IMR-90 (cell line): ENCODE measurements at regions not wholly inside any gene's neighbourhood (a gene's known extent, or its start where the extent isn't known, plus 50 kb on each side); places are given as distances from the start of the nearest gene placed in this dataset.

Source experiments
- ATAC-seq: fragments of 200-7000 bp; cut with Tn5 transposase; 2 replicates; pipeline ENCODE4 v1.9.1; 2020; ENCODE audit warnings: low read depth, mild to moderate bottlenecking, moderate library complexity
- BruUV-seq: library from RNA; stranded (reverse); fragments of 400-500 nt; replicated peaks from 2 replicates; lab custom pipeline; 2021; lab: Mats Ljungman, UMichigan
- CTCF ChIA-PET: fragments of 300-600 bp; formaldehyde crosslinking; extraction: SDS; loops from one replicate; lab custom pipeline; 2021; ENCODE audit warnings: antibody characterized with exemption; lab: Yijun Ruan, JAX
- POLR2A ChIA-PET: fragments of 300-600 bp; sonication (Branson Sonifier 250); formaldehyde crosslinking; loops from one replicate; lab custom pipeline; 2022; ENCODE audit warnings: antibody characterized with exemption; ENCODE audit not compliant: unreplicated experiment; lab: Charles Lee
- DNase-seq: peaks from one replicate; pipeline ENCODE4 v3.0.0; 2013
- H2AFZ ChIP-seq: replicated peaks from 2 replicates; pipeline ENCODE3; 2013; ENCODE audit warnings: low read length, mild to moderate bottlenecking; ENCODE audit not compliant: poor library complexity
- H2AK5ac ChIP-seq: 2 replicates; pipeline ENCODE4 v1.6.1; 2013; ENCODE audit warnings: low read depth, low read length, inconsistent platforms
- H2AK9ac ChIP-seq: replicated peaks from 2 replicates; pipeline ENCODE3; 2013; ENCODE audit warnings: mild to moderate bottlenecking, low read depth, low read length, moderate library complexity; ENCODE audit not compliant: poor library complexity
- H2BK120ac ChIP-seq: 2 replicates; pipeline ENCODE4 v1.6.1; 2013; ENCODE audit warnings: low read depth, low read length, inconsistent platforms
- H2BK15ac ChIP-seq: 3 replicates; pipeline ENCODE4 v1.6.1; 2013; ENCODE audit warnings: low read depth, low read length, inconsistent platforms
- H2BK20ac ChIP-seq: 2 replicates; pipeline ENCODE4 v1.6.1; 2013; ENCODE audit warnings: low read depth, mild to moderate bottlenecking, inconsistent platforms, low read length, moderate library complexity
- H2BK5ac ChIP-seq: 2 replicates; pipeline ENCODE4 v1.6.1; 2013; ENCODE audit warnings: mild to moderate bottlenecking, low read depth, low read length, inconsistent platforms; ENCODE audit not compliant: poor library complexity, severe bottlenecking
- H3K14ac ChIP-seq: replicated peaks from 2 replicates; pipeline ENCODE4 v1.6.1; 2013; ENCODE audit warnings: low read depth, low read length, inconsistent platforms
- H3K18ac ChIP-seq: 2 replicates; pipeline ENCODE4 v1.6.1; 2013; ENCODE audit warnings: low read depth, low read length, control low read depth
- H3K23ac ChIP-seq: 2 replicates; pipeline ENCODE4 v1.6.1; 2013; ENCODE audit warnings: low read depth, low read length, inconsistent platforms
- H3K27ac ChIP-seq: 2 replicates; pipeline ENCODE4 v1.5.1; 2013; ENCODE audit warnings: mild to moderate bottlenecking, control low read depth, low read length; ENCODE audit not compliant: insufficient read depth
- H3K27me3 ChIP-seq: 2 replicates; pipeline ENCODE4 v1.6.1; 2013; ENCODE audit warnings: low read length; ENCODE audit not compliant: control insufficient read depth, insufficient read depth
- H3K36me3 ChIP-seq: 2 replicates; pipeline ENCODE4 v1.6.1; 2013; ENCODE audit warnings: low read length, mixed read lengths; ENCODE audit not compliant: control insufficient read depth, insufficient read depth
- H3K4ac ChIP-seq: 2 replicates; pipeline ENCODE4 v1.6.1; 2013; ENCODE audit warnings: low read depth, low read length, inconsistent platforms
- H3K4me1 ChIP-seq: 2 replicates; pipeline ENCODE4 v1.6.1; 2013; ENCODE audit warnings: low read length, mixed read lengths; ENCODE audit not compliant: control insufficient read depth, insufficient read depth
- H3K4me2 ChIP-seq: 2 replicates; pipeline ENCODE4 v1.6.1; 2013; ENCODE audit warnings: low read depth, mild to moderate bottlenecking, control low read depth, low read length, moderate library complexity
- H3K4me3 ChIP-seq: 2 replicates; pipeline ENCODE4 v1.5.1; 2013; ENCODE audit warnings: low read depth, mild to moderate bottlenecking, control low read depth, low read length, moderate library complexity; ENCODE audit not compliant: insufficient read depth
- H3K56ac ChIP-seq: 2 replicates; pipeline ENCODE4 v1.6.1; 2013; ENCODE audit warnings: low read length, inconsistent platforms; ENCODE audit not compliant: insufficient read depth; ENCODE audit errors: extremely low read depth
- H3K79me1 ChIP-seq, 2 experiments: 2 replicates each; pipeline ENCODE4 v1.6.1; 2013; ENCODE audit warnings: low read length in 2 of 2, inconsistent platforms in 1 of 2, low read depth in 1 of 2
- H3K9ac ChIP-seq: 2 replicates; pipeline ENCODE4 v1.6.1; 2013; ENCODE audit warnings: low read depth, low read length, control low read depth
- H3K9me1 ChIP-seq: 2 replicates; pipeline ENCODE4 v1.6.1; 2013; ENCODE audit warnings: low read length, inconsistent platforms; ENCODE audit not compliant: insufficient read depth
- H3K9me3 ChIP-seq: 2 replicates; pipeline ENCODE4 v1.6.1; 2013; ENCODE audit warnings: low read length; ENCODE audit not compliant: control insufficient read depth, insufficient read depth
- H4K20me1 ChIP-seq: 2 replicates; pipeline ENCODE4 v1.6.1; 2013; ENCODE audit warnings: low read length, inconsistent platforms; ENCODE audit not compliant: insufficient read depth
- H4K5ac ChIP-seq: 2 replicates; pipeline ENCODE4 v1.6.1; 2013; ENCODE audit warnings: mild to moderate bottlenecking, low read depth, low read length, control low read depth
- H4K8ac ChIP-seq, 2 experiments: 2 replicates each; pipeline ENCODE4 v1.6.1; 2013; ENCODE audit warnings: low read depth in 2 of 2, low read length in 2 of 2, control low read depth in 1 of 2, inconsistent platforms in 1 of 2
- H4K91ac ChIP-seq: 2 replicates; pipeline ENCODE4 v1.6.1; 2013; ENCODE audit warnings: low read depth, low read length, inconsistent platforms; ENCODE audit not compliant: insufficient read depth
- BHLHE40 ChIP-seq: fragments of 150-350 bp; IDR thresholded peaks from 2 replicates; pipeline ENCODE4 v1.6.1; 2016; ENCODE audit warnings: mild to moderate bottlenecking, low read depth, low read length
- CHD1 ChIP-seq: IDR thresholded peaks from 2 replicates; pipeline ENCODE4 v1.6.1; 2012; ENCODE audit warnings: low read depth, low read length, improper control_type of control experiment
- CTCF ChIP-seq: conservative IDR thresholded peaks from 2 replicates; pipeline ENCODE4 v1.5.1; 2012; ENCODE audit warnings: mild to moderate bottlenecking, low read depth, low read length, improper control_type of control experiment
- ELK1 ChIP-seq: fragments of 150-350 bp; IDR thresholded peaks from 2 replicates; pipeline ENCODE4 v1.6.1; 2016; ENCODE audit warnings: low read depth, mild to moderate bottlenecking, low read length, moderate library complexity, borderline replicate concordance
- FOS ChIP-seq: fragments of 150-350 bp; IDR thresholded peaks from 2 replicates; pipeline ENCODE4 v1.6.1; 2016; ENCODE audit warnings: low read depth, low read length
- MAFK ChIP-seq: IDR thresholded peaks from 2 replicates; pipeline ENCODE4 v1.6.1; 2012; ENCODE audit warnings: low read depth, low read length, improper control_type of control experiment
- MAZ ChIP-seq: IDR thresholded peaks from 2 replicates; pipeline ENCODE4 v1.6.1; 2012; ENCODE audit warnings: low read depth, mild to moderate bottlenecking, low read length, improper control_type of control experiment, moderate library complexity, borderline replicate concordance
- MXI1 ChIP-seq: IDR thresholded peaks from 2 replicates; pipeline ENCODE4 v1.6.1; 2012; ENCODE audit warnings: low read depth, mild to moderate bottlenecking, low read length, moderate library complexity, borderline replicate concordance
- NFE2L2 ChIP-seq: fragments of 150-350 bp; IDR thresholded peaks from 2 replicates; pipeline ENCODE4 v1.6.1; 2016; ENCODE audit warnings: low read depth, mild to moderate bottlenecking, low read length
- POLR2A ChIP-seq: IDR thresholded peaks from 2 replicates; pipeline ENCODE4 v1.6.1; 2012; ENCODE audit warnings: mild to moderate bottlenecking, low read depth, low read length
- RAD21 ChIP-seq: IDR thresholded peaks from 2 replicates; pipeline ENCODE4 v1.6.1; 2012; ENCODE audit warnings: low read length, improper control_type of control experiment
- RFX5 ChIP-seq: IDR thresholded peaks from 2 replicates; pipeline ENCODE4 v1.8.0; 2012; ENCODE audit warnings: low read depth, mild to moderate bottlenecking, low read length, moderate library complexity
- USF2 ChIP-seq: fragments of 150-350 bp; IDR thresholded peaks from 2 replicates; pipeline ENCODE4 v1.6.1; 2017; ENCODE audit warnings: mild to moderate bottlenecking, antibody characterized with exemption, low read length, low read depth
- WGBS, 2 experiments: methylation state at CpG; one replicate each; pipeline versions ENCODE4 v1.1.5 to v1.1.7; 2013; ENCODE audit warnings: missing lambda C conversion rate in 2 of 2; ENCODE audit not compliant: insufficient read length in 1 of 2; ENCODE audit errors: extremely low coverage in 2 of 2; 5-methylcytosine and 5-hydroxymethylcytosine counted together
- dilution Hi-C: fragments of 300-500 bp; cut with HindIII; formaldehyde crosslinking; loops from one replicate; pipeline ENCODE4 v1.14.3; 2018; ENCODE audit warnings: low sequenced_read_pairs; ENCODE audit not compliant: unreplicated experiment
- in situ Hi-C: fragments of 300-500 bp; cut with MboI; formaldehyde crosslinking; loops from 3 replicates; pipeline ENCODE4 v1.14.3; 2019; ENCODE audit warnings: low sequenced_read_pairs, inconsistent platforms, mixed read lengths
- intact Hi-C: fragments of 100-400 bp; cut with micrococcal nuclease; formaldehyde crosslinking; loops from 2 replicates; pipeline ENCODE4 v1.10.0; 2022

GRCh38 chr13:31433207-31433606, 233.4 kb downstream of the B3GLCT start:
- Histone ChIP-seq H3K79me1 (no peaks in the 10 kb centered on the region), H4K20me1 (no peaks in the 10 kb centered on the region), H3K27ac (no peak overlapping the region), H3K9me1 (no peaks in the 10 kb centered on the region), H3K9ac (no peak overlapping the region), H2AK5ac (no peak overlapping the region), H4K91ac (no peak overlapping the region), H3K23ac (no peak overlapping the region), H2BK15ac (no peak overlapping the region), H3K14ac (no peak overlapping the region), H3K56ac (no peak overlapping the region), H3K27me3 (peaks cover 34% of the 10 kb centered on the region), H2AK9ac (no peak overlapping the region), H4K5ac (no peak overlapping the region), H2BK20ac (no peak overlapping the region), H2BK120ac (no peak overlapping the region), H3K36me3 (no peaks in the 10 kb centered on the region), H2BK5ac (no peak overlapping the region), H3K4me3 (no peak overlapping the region), H3K9me3 (no peaks in the 10 kb centered on the region), H3K4me2 (no peak overlapping the region), H3K18ac (no peak overlapping the region), H3K4ac (no peak overlapping the region), H2AFZ (no peak overlapping the region), H3K4me1 (no peaks in the 10 kb centered on the region), H4K8ac (no peak overlapping the region)
- DNase-seq (no peak), ATAC-seq (no peak)
- TF ChIP-seq RFX5, result no peak
- no peak for TF ChIP-seq ELK1
- TF ChIP-seq USF2, result no peak
- TF ChIP-seq MAFK, result no peak
- TF ChIP-seq RAD21, result no peak
- TF ChIP-seq CTCF, result no peak
- no peak for TF ChIP-seq MXI1
- TF ChIP-seq CHD1, result no peak
- TF ChIP-seq MAZ, result no peak
- TF ChIP-seq FOS, result no peak
- no peak for TF ChIP-seq NFE2L2
- no peak for TF ChIP-seq POLR2A
- TF ChIP-seq BHLHE40, result no peak
- in situ Hi-C loops (loop anchor here (5.0 kb wide), 1 partner anchor 364 kb away; no protein-coding TSS in a partner anchor), dilution Hi-C loops (no loop called here), intact Hi-C loops (no loop called here)
- no TSS peak for BruUV-seq
- ChIA-PET POLR2A (no interaction called here), CTCF (interaction anchor here (0.7 to 1.3 kb wide), 3 partner anchors 9 to 364 kb away, joined by 3 read pairs; no protein-coding TSS in a partner anchor)
- WGBS, 2 experiments, result no CpG with 5 or more reads among the region's 1 CpG
